ENCODE measurements at regions not wholly inside any gene's neighbourhood (a gene's known extent, or its start where the extent isn't known, plus 50 kb on each side); places are given as distances from the start of the nearest gene placed in this dataset.

DNA sequence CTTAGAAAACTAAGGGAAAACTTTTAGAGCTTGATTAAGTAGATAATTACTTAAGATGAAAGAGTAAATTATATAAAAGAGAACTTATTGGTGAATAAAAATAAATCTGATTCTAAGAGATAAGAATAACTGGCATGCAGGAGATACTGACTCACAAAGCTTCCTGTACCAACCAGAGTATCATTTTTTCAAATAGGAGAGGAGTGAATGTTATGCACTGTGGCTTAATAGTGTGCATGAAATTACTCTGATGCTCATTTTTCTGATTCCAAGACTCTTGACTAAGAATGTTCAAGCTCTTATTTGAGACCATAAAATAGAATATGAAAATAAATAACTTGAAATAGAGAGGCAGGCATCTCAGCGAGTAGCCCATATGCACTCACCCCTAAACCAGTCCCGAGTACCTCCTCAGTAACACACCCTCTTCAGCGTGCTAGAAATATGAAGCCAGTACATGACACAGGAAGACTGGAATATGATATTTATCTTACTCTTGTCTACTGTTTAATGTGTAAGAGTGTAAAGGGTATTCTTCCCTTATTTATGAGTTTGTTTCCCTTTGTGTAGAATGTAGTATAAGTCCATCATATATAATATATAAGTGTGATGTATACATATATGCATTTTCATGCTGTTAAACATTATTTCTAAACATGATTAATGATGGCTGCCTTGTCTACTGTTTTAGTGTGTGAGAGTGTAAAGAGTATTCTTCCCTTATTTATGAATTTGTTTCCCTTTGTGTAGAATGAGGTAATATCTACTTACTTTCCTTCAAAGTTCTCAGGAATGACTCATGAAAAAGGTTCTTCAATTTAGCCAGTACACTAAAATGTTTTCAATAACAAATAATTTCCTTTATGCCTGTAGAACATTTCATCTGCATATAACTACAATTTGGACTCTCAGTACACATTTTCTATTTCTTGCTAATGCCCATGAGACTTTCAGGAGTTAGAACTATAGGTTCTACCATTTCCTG is 99.2 kb upstream of the PALMD start:
- ATAC-seq, result no peak
- no peaks in the 10 kb centered on the region for H3K9me3 ChIP-seq
- TF ChIP-seq, protein P1, sequence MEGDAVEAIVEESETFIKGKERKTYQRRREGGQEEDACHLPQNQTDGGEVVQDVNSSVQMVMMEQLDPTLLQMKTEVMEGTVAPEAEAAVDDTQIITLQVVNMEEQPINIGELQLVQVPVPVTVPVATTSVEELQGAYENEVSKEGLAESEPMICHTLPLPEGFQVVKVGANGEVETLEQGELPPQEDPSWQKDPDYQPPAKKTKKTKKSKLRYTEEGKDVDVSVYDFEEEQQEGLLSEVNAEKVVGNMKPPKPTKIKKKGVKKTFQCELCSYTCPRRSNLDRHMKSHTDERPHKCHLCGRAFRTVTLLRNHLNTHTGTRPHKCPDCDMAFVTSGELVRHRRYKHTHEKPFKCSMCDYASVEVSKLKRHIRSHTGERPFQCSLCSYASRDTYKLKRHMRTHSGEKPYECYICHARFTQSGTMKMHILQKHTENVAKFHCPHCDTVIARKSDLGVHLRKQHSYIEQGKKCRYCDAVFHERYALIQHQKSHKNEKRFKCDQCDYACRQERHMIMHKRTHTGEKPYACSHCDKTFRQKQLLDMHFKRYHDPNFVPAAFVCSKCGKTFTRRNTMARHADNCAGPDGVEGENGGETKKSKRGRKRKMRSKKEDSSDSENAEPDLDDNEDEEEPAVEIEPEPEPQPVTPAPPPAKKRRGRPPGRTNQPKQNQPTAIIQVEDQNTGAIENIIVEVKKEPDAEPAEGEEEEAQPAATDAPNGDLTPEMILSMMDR (IDR thresholded peaks at IDR 0.05), result no peak
- no peaks in the 10 kb centered on the region for H3K36me3 ChIP-seq
- no peak overlapping the region for H3K27ac ChIP-seq
- H3K4me1 ChIP-seq, result no peaks in the 10 kb centered on the region
- no peak overlapping the region for H3K4me3 ChIP-seq
- intact Hi-C loops (cut with DNase I), result no loop called here
- DNase-seq, result no peak
- no peaks in the 10 kb centered on the region for H3K27me3 ChIP-seq

DNA sequence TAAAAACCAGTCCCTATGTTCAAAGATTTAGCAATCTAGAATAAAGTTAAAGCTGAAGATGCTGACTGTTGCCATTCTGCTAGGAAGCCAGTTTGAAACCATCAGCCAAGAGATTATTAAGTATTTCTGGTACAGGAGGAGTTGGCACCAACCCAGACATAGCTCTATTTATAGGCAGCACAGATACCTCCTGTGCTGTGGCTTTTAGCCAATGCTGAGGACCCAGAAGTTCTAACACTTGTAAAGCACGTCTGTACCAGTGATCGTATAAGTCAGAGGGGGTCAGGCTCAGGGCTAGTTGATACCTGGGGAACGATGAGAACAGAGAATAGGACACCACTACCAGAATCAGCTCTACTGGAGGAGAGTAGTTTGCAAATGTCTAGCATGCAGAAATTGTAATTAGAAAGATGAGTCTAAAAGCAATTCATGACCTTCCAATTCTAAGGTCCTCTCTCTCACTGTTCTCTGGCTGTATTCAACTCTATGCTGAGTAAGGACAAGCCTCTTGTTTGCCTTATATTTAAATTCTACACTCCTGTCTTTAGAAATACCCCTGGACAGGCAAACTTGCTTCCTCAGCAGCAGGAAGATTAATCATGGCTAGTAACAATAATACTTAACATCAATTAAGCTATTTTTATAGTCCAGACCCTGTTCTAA is 96.8 kb upstream of the PALMD start:
- ATAC-seq (no peak), DNase-seq (peak in 1 of 4 donors; percentile 32)
- Histone ChIP-seq H3K27me3 (no peaks in the 10 kb centered on the region), H3K4me3 (no peak overlapping the region), H3K4me1 (no peaks in the 10 kb centered on the region), H3K27ac (no peak overlapping the region), H3K36me3 (no peaks in the 10 kb centered on the region), H3K9me3 (no peaks in the 10 kb centered on the region)
- TF ChIP-seq, protein P1 (IDR thresholded peaks at IDR 0.05), result no peak
- intact Hi-C loops (cut with DNase I), result no loop called here

DNA sequence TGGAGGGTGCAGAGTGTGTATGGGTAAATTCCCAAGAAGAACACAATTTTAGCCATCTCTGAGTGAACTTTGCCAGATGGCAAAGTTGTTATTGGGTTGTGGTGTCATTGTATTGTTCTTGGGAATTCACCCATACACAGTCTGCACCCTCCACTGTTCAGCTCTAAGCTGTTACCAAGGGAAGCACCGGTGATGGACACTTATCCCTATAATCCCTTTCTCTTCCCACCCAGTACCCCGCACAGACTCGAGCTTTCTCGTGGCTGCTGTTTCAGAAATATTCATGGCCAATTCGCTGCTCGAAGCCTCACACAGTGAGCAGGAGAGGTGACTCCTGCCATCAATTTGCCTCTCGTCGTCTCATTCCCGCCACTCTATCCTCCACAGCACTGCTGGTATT is 95.7 kb upstream of the PALMD start:
- intact Hi-C loops (cut with DNase I), result no loop called here
- H3K27me3 ChIP-seq, result no peaks in the 10 kb centered on the region
- no peak overlapping the region for H3K4me3 ChIP-seq
- DNase-seq, result no peak
- ATAC-seq, result no peak
- no peaks in the 10 kb centered on the region for H3K4me1 ChIP-seq
- TF ChIP-seq, protein P1 (IDR thresholded peaks at IDR 0.05), result no peak
- no peak overlapping the region for H3K27ac ChIP-seq
- H3K36me3 ChIP-seq, result no peaks in the 10 kb centered on the region
- no peaks in the 10 kb centered on the region for H3K9me3 ChIP-seq

DNA sequence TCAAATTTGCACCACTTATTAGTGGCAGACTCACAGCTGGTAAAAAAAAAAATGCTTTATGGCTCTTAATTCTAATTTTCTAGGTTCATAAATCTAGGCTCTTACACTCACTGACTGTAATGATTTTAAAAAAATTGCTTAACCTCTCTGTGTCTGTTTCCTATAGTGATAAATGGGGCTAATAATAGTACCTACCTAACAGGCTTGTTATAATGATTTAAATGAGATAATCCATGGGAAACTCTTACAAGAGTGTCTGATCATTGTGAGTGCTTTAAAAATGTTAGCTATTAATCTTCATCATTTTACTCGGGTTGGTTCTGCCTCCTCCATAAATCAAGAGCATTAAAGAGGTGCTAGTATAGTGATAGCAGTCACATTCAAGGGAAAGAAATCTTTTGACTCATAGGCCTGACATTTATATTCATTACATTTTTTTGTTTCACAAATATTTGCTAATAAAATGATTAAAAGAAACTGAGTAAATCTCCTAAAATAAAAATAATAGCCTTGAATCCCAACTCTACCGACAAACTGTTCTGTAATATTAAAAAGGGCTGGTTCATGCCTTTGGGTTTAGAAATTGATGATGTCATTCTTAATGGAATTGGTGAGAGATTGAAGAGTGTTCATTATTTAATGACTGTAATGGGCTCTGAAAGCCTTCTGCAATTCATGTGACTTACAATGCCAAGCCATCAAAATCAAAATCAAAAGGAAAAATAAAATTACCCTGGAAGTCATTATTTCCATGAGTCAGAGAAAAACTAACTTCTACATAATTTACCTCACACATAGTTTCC is 93.9 kb upstream of the PALMD start:
- no peak overlapping the region for H3K4me3 ChIP-seq
- ATAC-seq, result no peak
- no peaks in the 10 kb centered on the region for H3K36me3 ChIP-seq
- H3K4me1 ChIP-seq, result no peaks in the 10 kb centered on the region
- no peaks in the 10 kb centered on the region for H3K27me3 ChIP-seq
- intact Hi-C loops (cut with DNase I), result no loop called here
- DNase-seq, result no peak
- H3K9me3 ChIP-seq, result no peaks in the 10 kb centered on the region
- TF ChIP-seq, protein P1 (IDR thresholded peaks at IDR 0.05), result no peak
- no peak overlapping the region for H3K27ac ChIP-seq

Measured in left lung (tissue), 4 donors.